ENCODE measurements at regions not wholly inside any gene's neighbourhood (a gene's known extent, or its start where the extent isn't known, plus 50 kb on each side); places are given as distances from the start of the nearest gene placed in this dataset.

- H3K9me3 ChIP-seq (ENCODE audit: insufficient read depth, low read depth, low read length), result no peaks in the 10 kb centered on the region
- H3K4me1 ChIP-seq (ENCODE audit: insufficient read depth, low read length, poor library complexity, severe bottlenecking), result no peaks in the 10 kb centered on the region
- no peaks in the 10 kb centered on the region for H3K79me2 ChIP-seq (ENCODE audit: insufficient read depth, low read length)
- TF ChIP-seq CTCF (conservative IDR thresholded peaks at IDR 0.05; ENCODE audit: low read length) (no peak), EZH2phosphoT487 (IDR thresholded peaks at IDR 0.05; ENCODE audit: borderline replicate concordance) (no peak)
- no peaks in the 10 kb centered on the region for H4K20me1 ChIP-seq (ENCODE audit: insufficient read depth, low read length, poor library complexity, severe bottlenecking)
- no peaks in the 10 kb centered on the region for H3K9me2 ChIP-seq (replicated peaks; ENCODE audit: low read depth, low read length)
- H3F3A ChIP-seq (ENCODE audit: low read depth), result no peaks in the 10 kb centered on the region
- H2AFZ ChIP-seq (ENCODE audit: low read length), result no peak overlapping the region; the same call in 1 of the 2 replicates
- no peak overlapping the region for H3K4me2 ChIP-seq (ENCODE audit: low read depth, low read length, poor library complexity, severe bottlenecking)
- H3K27me3 ChIP-seq (ENCODE audit: insufficient read depth, low read length, poor library complexity, severe bottlenecking), result no peaks in the 10 kb centered on the region
- H3K4me3 ChIP-seq (ENCODE audit: low read length, poor library complexity, severe bottlenecking), result no peak overlapping the region
- no peaks in the 10 kb centered on the region for H3K36me3 ChIP-seq (ENCODE audit: insufficient read depth, low read length)
- no peak overlapping the region for H3K9ac ChIP-seq (ENCODE audit: low read depth, low read length, poor library complexity, severe bottlenecking)
Observed at GRCh38 chr10:90989378-90989777, 68.5 kb upstream of the ANKRD1 start.

- no peaks in the 10 kb centered on the region for H3K9me3 ChIP-seq (ENCODE audit: insufficient read depth, low read depth, low read length)
- H3K4me3 ChIP-seq (ENCODE audit: low read length, poor library complexity, severe bottlenecking), result no peak overlapping the region
- no peaks in the 10 kb centered on the region for H3K79me2 ChIP-seq (ENCODE audit: insufficient read depth, low read length)
- H3K27me3 ChIP-seq (ENCODE audit: insufficient read depth, low read length, poor library complexity, severe bottlenecking), result no peaks in the 10 kb centered on the region
- no peak overlapping the region for H3K4me2 ChIP-seq (ENCODE audit: low read depth, low read length, poor library complexity, severe bottlenecking)
- no peak overlapping the region; the same call in 1 of the 2 replicates for H2AFZ ChIP-seq (ENCODE audit: low read length)
- TF ChIP-seq EZH2phosphoT487 (IDR thresholded peaks at IDR 0.05; ENCODE audit: borderline replicate concordance) (no peak), CTCF (conservative IDR thresholded peaks at IDR 0.05; ENCODE audit: low read length) (no peak)
- no peaks in the 10 kb centered on the region for H3F3A ChIP-seq (ENCODE audit: low read depth)
- H3K36me3 ChIP-seq (ENCODE audit: insufficient read depth, low read length), result no peaks in the 10 kb centered on the region
- no peaks in the 10 kb centered on the region for H3K4me1 ChIP-seq (ENCODE audit: insufficient read depth, low read length, poor library complexity, severe bottlenecking)
- no peaks in the 10 kb centered on the region for H4K20me1 ChIP-seq (ENCODE audit: insufficient read depth, low read length, poor library complexity, severe bottlenecking)
- no peaks in the 10 kb centered on the region for H3K9me2 ChIP-seq (replicated peaks; ENCODE audit: low read depth, low read length)
- no peak overlapping the region for H3K9ac ChIP-seq (ENCODE audit: low read depth, low read length, poor library complexity, severe bottlenecking)
Observed at GRCh38 chr10:90992462-90992861, 71.6 kb upstream of the ANKRD1 start.

- Histone ChIP-seq H3K4me2 (ENCODE audit: low read depth, low read length, poor library complexity, severe bottlenecking) (no peak overlapping the region), H4K20me1 (ENCODE audit: insufficient read depth, low read length, poor library complexity, severe bottlenecking) (no peaks in the 10 kb centered on the region), H3K79me2 (ENCODE audit: insufficient read depth, low read length) (no peaks in the 10 kb centered on the region), H2AFZ (ENCODE audit: low read length) (no peak overlapping the region; the same call in 1 of the 2 replicates), H3K4me1 (ENCODE audit: insufficient read depth, low read length, poor library complexity, severe bottlenecking) (no peaks in the 10 kb centered on the region), H3F3A (ENCODE audit: low read depth) (no peaks in the 10 kb centered on the region), H3K4me3 (ENCODE audit: low read length, poor library complexity, severe bottlenecking) (no peak overlapping the region), H3K9me2 (replicated peaks; ENCODE audit: low read depth, low read length) (no peaks in the 10 kb centered on the region), H3K9ac (ENCODE audit: low read depth, low read length, poor library complexity, severe bottlenecking) (no peak overlapping the region), H3K36me3 (ENCODE audit: insufficient read depth, low read length) (no peaks in the 10 kb centered on the region), H3K27me3 (ENCODE audit: insufficient read depth, low read length, poor library complexity, severe bottlenecking) (no peaks in the 10 kb centered on the region), H3K9me3 (ENCODE audit: insufficient read depth, low read depth, low read length) (no peaks in the 10 kb centered on the region)
- no peak for TF ChIP-seq CTCF (conservative IDR thresholded peaks at IDR 0.05; ENCODE audit: low read length)
- TF ChIP-seq EZH2phosphoT487 (IDR thresholded peaks at IDR 0.05; ENCODE audit: borderline replicate concordance), result no peak
Observed at GRCh38 chr10:90993340-90993739, 72.5 kb upstream of the ANKRD1 start.

All from Loucy (cell line).